ENCODE measurements at regions not wholly inside any gene's neighbourhood (a gene's known extent, or its start where the extent isn't known, plus 50 kb on each side); places are given as distances from the start of the nearest gene placed in this dataset.

GRCh38 chrX:100512471-100512870 lies 72.3 kb upstream of the TNMD start:
- peak; percentile 16 for DNase-seq (ENCODE audit: low spot score)

GRCh38 chrX:100494646-100495370 lies 84.7 kb upstream of the PCDH19 start:
- no peak for DNase-seq (ENCODE audit: low spot score)

- no peak for DNase-seq (ENCODE audit: low spot score)
Observed at GRCh38 chrX:100491174-100491573, 81.1 kb upstream of the PCDH19 start.

- no peak for DNase-seq (ENCODE audit: low spot score)
Observed at GRCh38 chrX:100487795-100488194, 77.7 kb upstream of the PCDH19 start.

- no peak for DNase-seq (ENCODE audit: low spot score)
Observed at GRCh38 chrX:100484971-100485370, 74.9 kb upstream of the PCDH19 start.

DNA sequence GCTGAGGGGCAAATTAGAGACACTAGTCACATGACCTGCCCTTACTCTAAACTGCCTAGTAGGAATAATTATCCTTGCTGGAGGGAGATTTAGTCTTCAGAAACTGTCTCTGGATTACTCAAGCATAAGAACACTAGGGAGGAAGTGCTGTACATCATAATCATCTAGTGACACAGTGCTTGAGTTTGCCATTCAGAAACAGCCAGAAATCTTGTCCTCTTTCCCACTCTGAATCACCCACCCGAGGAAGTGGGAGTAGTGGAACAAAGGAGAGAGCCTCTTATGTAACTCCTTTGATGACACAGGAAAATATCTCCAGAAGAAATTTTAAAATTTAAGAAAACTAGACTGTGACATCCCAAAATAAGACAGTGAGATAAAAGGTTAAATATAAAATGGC lies 69.3 kb upstream of the PCDH19 start:
- DNase-seq (ENCODE audit: low spot score): no peak

- no peak for DNase-seq (ENCODE audit: low spot score)
Observed at GRCh38 chrX:100478714-100479306, 68.7 kb upstream of the PCDH19 start.

DNA sequence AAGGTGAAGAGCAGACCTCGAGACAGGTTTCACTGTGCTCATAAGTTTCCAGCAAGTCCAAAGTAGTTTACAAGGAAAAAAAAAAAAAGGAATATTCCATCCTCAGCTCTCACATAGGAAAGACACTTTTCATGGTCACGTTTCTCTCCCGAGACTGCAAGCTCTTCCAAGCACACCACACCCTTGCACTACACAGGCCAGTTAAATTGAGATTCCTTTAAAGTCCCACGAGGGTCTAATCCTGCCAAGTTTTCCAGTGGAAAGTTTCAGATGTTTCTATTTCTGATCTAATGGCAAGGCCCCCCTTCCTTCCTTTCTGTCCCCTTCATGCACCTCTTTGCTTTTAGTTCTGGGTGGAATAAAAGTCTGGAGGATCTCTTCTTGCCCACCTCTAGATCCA lies 67.9 kb upstream of the PCDH19 start:
- no peak for DNase-seq (ENCODE audit: low spot score)

DNA sequence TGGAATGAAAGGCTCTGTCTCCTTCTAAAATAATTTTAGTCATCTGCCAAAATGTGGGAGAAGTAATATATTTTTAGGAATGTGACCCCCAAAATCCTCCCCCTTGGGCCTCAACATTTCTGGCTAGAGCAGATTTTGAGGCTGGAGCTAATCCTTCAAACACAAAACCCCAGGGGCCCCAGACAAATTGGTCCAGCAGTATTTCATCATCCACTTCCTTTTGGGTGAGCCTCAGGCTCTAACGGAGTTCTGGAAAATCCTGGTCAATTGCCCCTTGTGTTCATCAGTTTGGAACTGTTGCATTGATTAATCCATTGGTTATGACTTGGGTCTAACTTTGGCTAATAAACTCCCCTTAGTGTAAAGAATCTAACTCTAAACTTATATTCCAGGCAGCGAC lies 67.4 kb upstream of the PCDH19 start:
- no peak for DNase-seq (ENCODE audit: low spot score)

All from activated CD4-positive, alpha-beta T cell treated with anti-CD3 and anti-CD28 coated beads, Interleukin-2, Interleukin-4, amounts not matched to agents 100 ng/mL and 50 ng/mL, durations not matched to agents 16 hours and 8 hours (primary cell).